HepG2 (cell line): ENCODE measurements at regions not wholly inside any gene's neighbourhood (a gene's known extent, or its start where the extent isn't known, plus 50 kb on each side); places are given as distances from the start of the nearest gene placed in this dataset.

Source experiments
- ATAD3A ChIP-seq: sonication (generic); formaldehyde crosslinking; IDR thresholded peaks from 2 replicates; pipeline ENCODE4 v1.4.0; 2020; ENCODE audit warnings: missing genetic modification reagents
- CCAR2 ChIP-seq: fragments of 200-400 bp; formaldehyde crosslinking; optimal IDR thresholded peaks from 2 replicates; pipeline ENCODE3; 2018; ENCODE audit warnings: low read depth, mild to moderate bottlenecking, low read length, moderate library complexity
- CENPX ChIP-seq: sonication (generic); formaldehyde crosslinking; IDR thresholded peaks from 2 replicates; pipeline ENCODE4 v1.9.0; 2021; ENCODE audit warnings: mild to moderate bottlenecking, missing genetic modification reagents, moderate library complexity
- EEA1 ChIP-seq: sonication (generic); formaldehyde crosslinking; IDR thresholded peaks from 2 replicates; pipeline ENCODE4 v1.5.1; 2020; ENCODE audit warnings: mild to moderate bottlenecking, missing genetic modification reagents, borderline replicate concordance
- GATAD1 ChIP-seq: IDR thresholded peaks from 2 replicates; pipeline ENCODE4 v1.6.1; 2016; ENCODE audit warnings: missing genetic modification reagents, missing compliant biosample characterization
- GFI1 ChIP-seq: sonication (generic); formaldehyde crosslinking; IDR thresholded peaks from 2 replicates; pipeline ENCODE4 v1.5.0; 2020; ENCODE audit warnings: missing genetic modification reagents, mild to moderate bottlenecking, borderline replicate concordance
- GLI4 ChIP-seq: sonication (generic); formaldehyde crosslinking; IDR thresholded peaks from 2 replicates; pipeline ENCODE4 v1.5.1; 2020; ENCODE audit warnings: missing genetic modification reagents, mild to moderate bottlenecking, moderate library complexity, borderline replicate concordance
- HMG20B ChIP-seq: conservative IDR thresholded peaks from 2 replicates; pipeline ENCODE4 v1.6.1; 2016; ENCODE audit warnings: missing genetic modification reagents, missing compliant biosample characterization
- KLF11 ChIP-seq: IDR thresholded peaks from 2 replicates; pipeline ENCODE4 v1.6.1; 2016; ENCODE audit warnings: missing compliant biosample characterization
- MTF2 ChIP-seq: sonication (generic); formaldehyde crosslinking; IDR thresholded peaks from 2 replicates; pipeline ENCODE4 v1.5.0; 2020; ENCODE audit warnings: missing genetic modification reagents, borderline replicate concordance
- RFX3 ChIP-seq: IDR thresholded peaks from 2 replicates; pipeline ENCODE4 v1.6.1; 2016; ENCODE audit warnings: missing biosample characterization, missing genetic modification reagents
- WIZ ChIP-seq: sonication (generic); formaldehyde crosslinking; IDR thresholded peaks from 2 replicates; pipeline ENCODE4 v1.5.1; 2020; ENCODE audit warnings: mild to moderate bottlenecking, missing genetic modification reagents
- ZNF263 ChIP-seq: sonication (generic); formaldehyde crosslinking; IDR thresholded peaks from 2 replicates; pipeline ENCODE4 v1.4.0; 2020; ENCODE audit warnings: missing genetic modification reagents
- ZNF337 ChIP-seq: sonication (generic); formaldehyde crosslinking; IDR thresholded peaks from 2 replicates; pipeline ENCODE4 v1.5.1; 2020; ENCODE audit warnings: missing genetic modification reagents, low read depth, mild to moderate bottlenecking, borderline replicate concordance
- ZNF350 ChIP-seq: sonication (generic); formaldehyde crosslinking; IDR thresholded peaks from 2 replicates; pipeline ENCODE4 v1.4.0; 2020; ENCODE audit warnings: mild to moderate bottlenecking, low read depth, missing genetic modification reagents, borderline replicate concordance
- ZNF44 ChIP-seq: sonication (generic); formaldehyde crosslinking; IDR thresholded peaks from 2 replicates; pipeline ENCODE4 v1.5.1; 2020; ENCODE audit warnings: mild to moderate bottlenecking, missing genetic modification reagents
- ZNF451 ChIP-seq: sonication (generic); formaldehyde crosslinking; IDR thresholded peaks from 2 replicates; pipeline ENCODE4 v1.5.0; 2020; ENCODE audit warnings: mild to moderate bottlenecking, missing genetic modification reagents
- ZNF709 ChIP-seq: sonication (generic); formaldehyde crosslinking; IDR thresholded peaks from 2 replicates; pipeline ENCODE4 v1.5.0; 2020; ENCODE audit warnings: mild to moderate bottlenecking, missing genetic modification reagents
- ZNF75D ChIP-seq: sonication (generic); formaldehyde crosslinking; IDR thresholded peaks from 2 replicates; pipeline ENCODE4 v1.8.1; 2023; ENCODE audit warnings: missing genetic modification reagents, mild to moderate bottlenecking, borderline replicate concordance
- TF ChIP-seq, protein P1 (sequence below): sonication (generic); formaldehyde crosslinking; IDR thresholded peaks from 2 replicates; pipeline ENCODE4 v1.4.0; 2020; ENCODE audit warnings: missing genetic modification reagents, mild to moderate bottlenecking, borderline replicate concordance
- TF ChIP-seq, protein P2 (sequence below): sonication (generic); formaldehyde crosslinking; IDR thresholded peaks from 2 replicates; pipeline ENCODE4 v1.5.0; 2020; ENCODE audit warnings: missing genetic modification reagents
- TF ChIP-seq, protein P3 (sequence below): IDR thresholded peaks from 2 replicates; pipeline ENCODE4 v1.6.1; 2012; ENCODE audit warnings: low read length, improper control_type of control experiment
- TF ChIP-seq, protein P4 (sequence below): sonication (generic); formaldehyde crosslinking; IDR thresholded peaks from 2 replicates; pipeline ENCODE4 v1.5.0; 2020; ENCODE audit warnings: missing genetic modification reagents, mild to moderate bottlenecking, borderline replicate concordance

DNA sequence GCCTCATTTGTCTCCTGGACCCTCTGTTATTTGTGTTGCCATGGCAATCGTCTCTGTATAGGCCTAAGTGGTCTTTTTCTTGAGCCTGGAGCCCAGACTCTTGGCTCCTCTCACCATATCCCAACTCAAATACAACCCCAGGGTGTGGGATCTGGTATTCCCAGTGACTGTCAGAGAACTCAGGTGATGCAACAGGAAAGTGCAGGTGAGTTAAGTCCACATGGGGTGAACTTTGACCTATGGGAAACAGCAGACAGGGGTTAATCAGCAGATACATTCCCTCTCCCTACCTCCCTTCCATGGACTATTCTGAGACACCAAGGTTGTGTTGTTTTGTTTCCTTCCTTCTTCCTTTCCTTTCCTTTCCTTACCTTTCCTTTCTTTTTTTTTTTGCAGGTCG, 130.9 kb upstream of the RPS6KA3 start (continued):
- TF ChIP-seq, protein P1, sequence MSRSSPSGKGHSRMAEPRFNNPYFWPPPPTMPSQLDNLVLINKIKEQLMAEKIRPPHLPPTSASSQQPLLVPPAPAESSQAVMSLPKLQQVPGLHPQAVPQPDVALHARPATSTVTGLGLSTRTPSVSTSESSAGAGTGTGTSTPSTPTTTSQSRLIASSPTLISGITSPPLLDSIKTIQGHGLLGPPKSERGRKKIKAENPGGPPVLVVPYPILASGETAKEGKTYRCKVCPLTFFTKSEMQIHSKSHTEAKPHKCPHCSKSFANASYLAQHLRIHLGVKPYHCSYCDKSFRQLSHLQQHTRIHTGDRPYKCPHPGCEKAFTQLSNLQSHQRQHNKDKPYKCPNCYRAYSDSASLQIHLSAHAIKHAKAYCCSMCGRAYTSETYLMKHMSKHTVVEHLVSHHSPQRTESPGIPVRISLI (CRISPR knock-in tag): no peak
- no peak for TF ChIP-seq CCAR2
- TF ChIP-seq, protein P2, sequence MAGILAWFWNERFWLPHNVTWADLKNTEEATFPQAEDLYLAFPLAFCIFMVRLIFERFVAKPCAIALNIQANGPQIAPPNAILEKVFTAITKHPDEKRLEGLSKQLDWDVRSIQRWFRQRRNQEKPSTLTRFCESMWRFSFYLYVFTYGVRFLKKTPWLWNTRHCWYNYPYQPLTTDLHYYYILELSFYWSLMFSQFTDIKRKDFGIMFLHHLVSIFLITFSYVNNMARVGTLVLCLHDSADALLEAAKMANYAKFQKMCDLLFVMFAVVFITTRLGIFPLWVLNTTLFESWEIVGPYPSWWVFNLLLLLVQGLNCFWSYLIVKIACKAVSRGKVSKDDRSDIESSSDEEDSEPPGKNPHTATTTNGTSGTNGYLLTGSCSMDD (CRISPR knock-in tag): no peak
- TF ChIP-seq, protein P3, sequence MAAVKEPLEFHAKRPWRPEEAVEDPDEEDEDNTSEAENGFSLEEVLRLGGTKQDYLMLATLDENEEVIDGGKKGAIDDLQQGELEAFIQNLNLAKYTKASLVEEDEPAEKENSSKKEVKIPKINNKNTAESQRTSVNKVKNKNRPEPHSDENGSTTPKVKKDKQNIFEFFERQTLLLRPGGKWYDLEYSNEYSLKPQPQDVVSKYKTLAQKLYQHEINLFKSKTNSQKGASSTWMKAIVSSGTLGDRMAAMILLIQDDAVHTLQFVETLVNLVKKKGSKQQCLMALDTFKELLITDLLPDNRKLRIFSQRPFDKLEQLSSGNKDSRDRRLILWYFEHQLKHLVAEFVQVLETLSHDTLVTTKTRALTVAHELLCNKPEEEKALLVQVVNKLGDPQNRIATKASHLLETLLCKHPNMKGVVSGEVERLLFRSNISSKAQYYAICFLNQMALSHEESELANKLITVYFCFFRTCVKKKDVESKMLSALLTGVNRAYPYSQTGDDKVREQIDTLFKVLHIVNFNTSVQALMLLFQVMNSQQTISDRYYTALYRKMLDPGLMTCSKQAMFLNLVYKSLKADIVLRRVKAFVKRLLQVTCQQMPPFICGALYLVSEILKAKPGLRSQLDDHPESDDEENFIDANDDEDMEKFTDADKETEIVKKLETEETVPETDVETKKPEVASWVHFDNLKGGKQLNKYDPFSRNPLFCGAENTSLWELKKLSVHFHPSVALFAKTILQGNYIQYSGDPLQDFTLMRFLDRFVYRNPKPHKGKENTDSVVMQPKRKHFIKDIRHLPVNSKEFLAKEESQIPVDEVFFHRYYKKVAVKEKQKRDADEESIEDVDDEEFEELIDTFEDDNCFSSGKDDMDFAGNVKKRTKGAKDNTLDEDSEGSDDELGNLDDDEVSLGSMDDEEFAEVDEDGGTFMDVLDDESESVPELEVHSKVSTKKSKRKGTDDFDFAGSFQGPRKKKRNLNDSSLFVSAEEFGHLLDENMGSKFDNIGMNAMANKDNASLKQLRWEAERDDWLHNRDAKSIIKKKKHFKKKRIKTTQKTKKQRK: no peak
- no peak for TF ChIP-seq ZNF263
- TF ChIP-seq, protein P4, sequence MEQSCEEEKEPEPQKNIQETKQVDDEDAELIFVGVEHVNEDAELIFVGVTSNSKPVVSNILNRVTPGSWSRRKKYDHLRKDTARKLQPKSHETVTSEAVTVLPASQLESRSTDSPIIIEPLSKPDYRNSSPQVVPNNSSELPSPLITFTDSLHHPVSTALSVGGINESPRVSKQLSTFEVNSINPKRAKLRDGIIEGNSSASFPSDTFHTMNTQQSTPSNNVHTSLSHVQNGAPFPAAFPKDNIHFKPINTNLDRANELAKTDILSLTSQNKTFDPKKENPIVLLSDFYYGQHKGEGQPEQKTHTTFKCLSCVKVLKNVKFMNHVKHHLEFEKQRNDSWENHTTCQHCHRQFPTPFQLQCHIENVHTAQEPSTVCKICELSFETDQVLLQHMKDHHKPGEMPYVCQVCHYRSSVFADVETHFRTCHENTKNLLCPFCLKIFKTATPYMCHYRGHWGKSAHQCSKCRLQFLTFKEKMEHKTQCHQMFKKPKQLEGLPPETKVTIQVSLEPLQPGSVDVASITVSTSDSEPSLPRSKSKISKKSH (CRISPR knock-in tag): no peak
- TF ChIP-seq GATAD1: no peak
- 0 out of 2 replicates have a peak, but pooled peaks have one; percentile 27 for TF ChIP-seq RFX3 (CRISPR knock-in tag)
- TF ChIP-seq KLF11 (CRISPR knock-in tag): no peak
- no peak for TF ChIP-seq EEA1
- no peak for TF ChIP-seq ZNF337 (CRISPR knock-in tag)
- no peak for TF ChIP-seq GFI1
- TF ChIP-seq ZNF44: no peak
- TF ChIP-seq GLI4 (CRISPR knock-in tag): no peak
- TF ChIP-seq ZNF709 (CRISPR knock-in tag): no peak
- no peak for TF ChIP-seq ZNF350
- TF ChIP-seq MTF2 (CRISPR knock-in tag): no peak
- TF ChIP-seq CENPX (CRISPR knock-in tag): no peak
- TF ChIP-seq ATAD3A (CRISPR knock-in tag): no peak
- no peak for TF ChIP-seq ZNF75D (CRISPR knock-in tag)
- TF ChIP-seq HMG20B (CRISPR knock-in tag): no peak
- TF ChIP-seq WIZ (CRISPR knock-in tag): no peak
- TF ChIP-seq ZNF451 (CRISPR knock-in tag): no peak
